GM12891 (cell line): ENCODE measurements at regions not wholly inside any gene's neighbourhood (a gene's known extent, or its start where the extent isn't known, plus 50 kb on each side); places are given as distances from the start of the nearest gene placed in this dataset.

Experiments used
- POLR2A ChIP-seq: IDR thresholded peaks from 2 replicates; pipeline ENCODE4 v1.6.1; 2011; ENCODE audit warnings: low read depth, low read length, control low read depth
- POLR2AphosphoS5 ChIP-seq: IDR thresholded peaks from 2 replicates; pipeline ENCODE4 v1.6.1; 2011; ENCODE audit warnings: low read depth, low read length, control low read depth
- SPI1 ChIP-seq: IDR thresholded peaks from 2 replicates; pipeline ENCODE4 v1.6.1; 2011; ENCODE audit warnings: low read depth, low read length, control low read depth
- TAF1 ChIP-seq: IDR thresholded peaks from 2 replicates; pipeline ENCODE4 v1.6.1; 2011; ENCODE audit warnings: low read depth, low read length, control low read depth

GRCh38 chr4:178470996-178471784 is 1029.0 kb upstream of the AGA start:
- TF ChIP-seq POLR2A (no peak), POLR2AphosphoS5 (no peak), SPI1 (no peak), TAF1 (no peak)
